Gastrocnemius medialis (tissue), 4 donors: ENCODE measurements at regions not wholly inside any gene's neighbourhood (a gene's known extent, or its start where the extent isn't known, plus 50 kb on each side); places are given as distances from the start of the nearest gene placed in this dataset.

Experiments
- CTCF ChIP-seq, 5 experiments: fragments of 450-650 bp in 3 of 5; fragments of 200-600 bp in 2 of 5; sonication (generic) in 2 of 5; IDR thresholded peaks in 4 of 5; conservative IDR thresholded peaks in 1 of 5; 1 replicate in 4 of 5; 2 replicates in 1 of 5; pipeline ENCODE4 v1.5.1; 2016 to 2019; ENCODE audit warnings: antibody characterized with exemption in 5 of 5, mild to moderate bottlenecking in 3 of 5, moderate library complexity in 3 of 5
- POLR2A ChIP-seq, 2 donors: fragments of 450-650 bp; IDR thresholded peaks; one replicate each; pipeline ENCODE4 v1.6.1; 2017; ENCODE audit warnings: antibody characterized with exemption in 2 of 2, mild to moderate bottlenecking in 2 of 2, moderate library complexity in 2 of 2

GRCh38 chr6:68343901-68344300 is 291.2 kb upstream of the ADGRB3 start:
- no peak for TF ChIP-seq CTCF (IDR thresholded peaks at IDR 0.05 in 4 of 5, conservative IDR thresholded peaks at IDR 0.05 in 1 of 5)
- TF ChIP-seq POLR2A (IDR thresholded peaks at IDR 0.05), result no peak
